ENCODE measurements at regions not wholly inside any gene's neighbourhood (a gene's known extent, or its start where the extent isn't known, plus 50 kb on each side); places are given as distances from the start of the nearest gene placed in this dataset.

GRCh38 chr20:58111310-58112016 is 117.0 kb downstream of the ANKRD60 start:
- no peak for DNase-seq (ENCODE audit: low spot score)

- DNase-seq (ENCODE audit: low spot score) = no peak
Measured at GRCh38 chr20:58109918-58110635, 118.4 kb downstream of the ANKRD60 start.

- DNase-seq (ENCODE audit: low spot score) = no peak
Measured at GRCh38 chr20:58109126-58109880, 119.2 kb downstream of the ANKRD60 start.

GRCh38 chr20:58107533-58107932 is 120.9 kb downstream of the ANKRD60 start:
- no peak for DNase-seq (ENCODE audit: low spot score)

- no peak for DNase-seq (ENCODE audit: low spot score)
Measured at GRCh38 chr20:58106143-58106750, 122.2 kb downstream of the ANKRD60 start.

GRCh38 chr20:58103961-58104360 is 124.5 kb downstream of the ANKRD60 start:
- no peak for DNase-seq (ENCODE audit: low spot score)

- DNase-seq (ENCODE audit: low spot score) = no peak
Measured at GRCh38 chr20:58103517-58103904, 124.9 kb downstream of the ANKRD60 start.

GRCh38 chr20:58102744-58103516 is 125.5 kb downstream of the ANKRD60 start:
- DNase-seq (ENCODE audit: low spot score) = no peak

- DNase-seq (ENCODE audit: low spot score) = no peak
Measured at GRCh38 chr20:58102261-58102660, 126.2 kb downstream of the ANKRD60 start.

GRCh38 chr20:58100731-58101356 is 127.6 kb downstream of the ANKRD60 start:
- no peak for DNase-seq (ENCODE audit: low spot score)

- no peak for DNase-seq (ENCODE audit: low spot score)
Measured at GRCh38 chr20:58099956-58100730, 128.3 kb downstream of the ANKRD60 start.

GRCh38 chr20:58099291-58099935 is 129.0 kb downstream of the ANKRD60 start:
- DNase-seq (ENCODE audit: low spot score) = no peak

- no peak for DNase-seq (ENCODE audit: low spot score)
Measured at GRCh38 chr20:58098571-58098970, 129.9 kb downstream of the ANKRD60 start.

- no peak for DNase-seq (ENCODE audit: low spot score)
Measured at GRCh38 chr20:58097943-58098342, 130.5 kb downstream of the ANKRD60 start.

GRCh38 chr20:58097429-58097828 is 131.0 kb downstream of the ANKRD60 start:
- DNase-seq (ENCODE audit: low spot score) = no peak

- no peak for DNase-seq (ENCODE audit: low spot score)
Measured at GRCh38 chr20:58096880-58097423, 131.5 kb downstream of the ANKRD60 start.

- no peak for DNase-seq (ENCODE audit: low spot score)
Measured at GRCh38 chr20:58094698-58095097, 133.8 kb downstream of the ANKRD60 start.

GRCh38 chr20:58094160-58094559 is 134.3 kb downstream of the ANKRD60 start:
- DNase-seq (ENCODE audit: low spot score) = no peak

- no peak for DNase-seq (ENCODE audit: low spot score)
Measured at GRCh38 chr20:58092871-58093270, 135.6 kb downstream of the ANKRD60 start.

GRCh38 chr20:58092353-58092752 is 136.1 kb downstream of the ANKRD60 start:
- DNase-seq (ENCODE audit: low spot score) = no peak
